ENCODE measurements at regions not wholly inside any gene's neighbourhood (a gene's known extent, or its start where the extent isn't known, plus 50 kb on each side); places are given as distances from the start of the nearest gene placed in this dataset.

DNA sequence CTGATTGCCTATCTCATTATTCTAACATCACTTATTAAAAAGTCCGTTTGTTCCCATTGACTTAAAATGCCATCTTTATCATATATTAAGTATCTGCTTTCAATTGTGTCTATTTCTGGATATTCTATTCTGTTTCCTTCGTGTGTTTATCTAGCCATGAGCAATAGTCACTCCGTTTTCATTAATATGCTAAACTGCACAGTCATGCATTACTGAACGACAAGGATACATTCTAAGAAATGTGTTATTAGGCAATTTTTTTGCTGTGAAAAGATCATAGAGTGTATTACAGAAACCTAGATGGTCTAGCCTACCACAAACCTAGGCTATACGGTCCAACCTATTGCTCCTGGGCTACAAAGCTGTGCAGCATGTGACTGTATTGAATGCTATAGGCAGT lies 482.9 kb downstream of the IRX1 start:
- TF ChIP-seq, protein P1, sequence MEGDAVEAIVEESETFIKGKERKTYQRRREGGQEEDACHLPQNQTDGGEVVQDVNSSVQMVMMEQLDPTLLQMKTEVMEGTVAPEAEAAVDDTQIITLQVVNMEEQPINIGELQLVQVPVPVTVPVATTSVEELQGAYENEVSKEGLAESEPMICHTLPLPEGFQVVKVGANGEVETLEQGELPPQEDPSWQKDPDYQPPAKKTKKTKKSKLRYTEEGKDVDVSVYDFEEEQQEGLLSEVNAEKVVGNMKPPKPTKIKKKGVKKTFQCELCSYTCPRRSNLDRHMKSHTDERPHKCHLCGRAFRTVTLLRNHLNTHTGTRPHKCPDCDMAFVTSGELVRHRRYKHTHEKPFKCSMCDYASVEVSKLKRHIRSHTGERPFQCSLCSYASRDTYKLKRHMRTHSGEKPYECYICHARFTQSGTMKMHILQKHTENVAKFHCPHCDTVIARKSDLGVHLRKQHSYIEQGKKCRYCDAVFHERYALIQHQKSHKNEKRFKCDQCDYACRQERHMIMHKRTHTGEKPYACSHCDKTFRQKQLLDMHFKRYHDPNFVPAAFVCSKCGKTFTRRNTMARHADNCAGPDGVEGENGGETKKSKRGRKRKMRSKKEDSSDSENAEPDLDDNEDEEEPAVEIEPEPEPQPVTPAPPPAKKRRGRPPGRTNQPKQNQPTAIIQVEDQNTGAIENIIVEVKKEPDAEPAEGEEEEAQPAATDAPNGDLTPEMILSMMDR (IDR thresholded peaks at IDR 0.05): no peak
- TF ChIP-seq POLR2A (IDR thresholded peaks at IDR 0.05): no peak
